ENCODE measurements at regions not wholly inside any gene's neighbourhood (a gene's known extent, or its start where the extent isn't known, plus 50 kb on each side); places are given as distances from the start of the nearest gene placed in this dataset.

- CTCF ChIA-PET (ENCODE audit: low intra/inter-chr PET ratio) = no interaction called here
These were observed 52.2 kb upstream of the TRERF1 start for GRCh38 chr6:42503894-42504293.

More at GRCh38 chr6:42503894-42504293, 52.2 kb upstream of the TRERF1 start:
- no peaks in the 10 kb centered on the region for H3K9me1 ChIP-seq (ENCODE audit: control insufficient read depth, insufficient read depth, low read length)
- H3K36me3 ChIP-seq (ENCODE audit: control insufficient read depth, insufficient read depth, low read length) = no peaks in the 10 kb centered on the region
- DNase-seq (ENCODE audit: extremely low read depth in 1 of 4, low spot score in 3 of 4) (no peak), FAIRE-seq (no peak), ATAC-seq (no peak)
- POLR2A ChIA-PET = no interaction called here
- H2AFZ ChIP-seq (ENCODE audit: low read depth, low read length) = no peak overlapping the region
- H3K4me1 ChIP-seq (replicated peaks in 1 of 2; ENCODE audit: control insufficient read depth in 2 of 2, insufficient read depth in 2 of 2, low read length in 2 of 2) = no peaks in the 10 kb centered on the region
- BruUV-seq (replicated peaks) = TSS peak; percentile 36
- H4K20me1 ChIP-seq (replicated peaks; ENCODE audit: control insufficient read depth, insufficient read depth, low read length) = no peaks in the 10 kb centered on the region
- H3K27me3 ChIP-seq (ENCODE audit: control insufficient read depth in 2 of 2, insufficient read depth in 2 of 2, low read length in 2 of 2) = peaks cover 0 to 7% of the 10 kb centered on the region in 2 experiments; a peak in 1 of 5 replicates
- no peak for TF ChIP-seq KLF1 (tag; IDR thresholded peaks at IDR 0.05)
- TF ChIP-seq LARP7 (IDR thresholded peaks at IDR 0.05) = no peak
- TF ChIP-seq HSF4 (CRISPR knock-in tag; IDR thresholded peaks at IDR 0.05; ENCODE audit: borderline replicate concordance) = no peak
- TF ChIP-seq CCAR2 (IDR thresholded peaks at IDR 0.05; ENCODE audit: low read depth, low read length) = no peak
- TF ChIP-seq ZNF584 (CRISPR knock-in tag; IDR thresholded peaks at IDR 0.05; ENCODE audit: low read depth) = no peak
- TF ChIP-seq ZNF449 (CRISPR knock-in tag; IDR thresholded peaks at IDR 0.05) = no peak
- no peak for TF ChIP-seq SAFB2 (IDR thresholded peaks at IDR 0.05; ENCODE audit: borderline replicate concordance, low read depth, low read length, severe bottlenecking)
- TF ChIP-seq HNRNPL (IDR thresholded peaks at IDR 0.05; ENCODE audit: low read depth, low read length) = no peak
- TF ChIP-seq CGGBP1 (CRISPR knock-in tag; IDR thresholded peaks at IDR 0.05) = no peak
- TF ChIP-seq ZNF507 (tag; conservative IDR thresholded peaks at IDR 0.05) = no peak
- TF ChIP-seq NCOA2 (IDR thresholded peaks at IDR 0.05; ENCODE audit: partially characterized antibody in 2 of 2) = no peak
- intact Hi-C loops (cut with micrococcal nuclease) (no loop called here), in situ Hi-C loops (cut with MboI) (no loop called here)
- WGBS (ENCODE audit: insufficient coverage, low coverage, missing lambda C conversion rate) = 11% methylated on average over 3 of the region's 3 CpGs
- no peak overlapping the region for H3K4me2 ChIP-seq (ENCODE audit: insufficient read depth, low read length)
- H3K9ac ChIP-seq (ENCODE audit: insufficient read depth in 1 of 2, low read depth in 2 of 2, low read length in 2 of 2) = no peak overlapping the region
- H3K9me3 ChIP-seq (replicated peaks; ENCODE audit: control insufficient read depth, insufficient read depth, low read depth, low read length) = no peaks in the 10 kb centered on the region
- no peaks in the 10 kb centered on the region for H3K79me2 ChIP-seq (ENCODE audit: control insufficient read depth, insufficient read depth, low read length)
- H3K4me3 ChIP-seq = no peak overlapping the region
- H3K27ac ChIP-seq (ENCODE audit: extremely low read depth, low read depth, low read length) = no peak overlapping the region

All from K562 (cell line).